NCI-H2196 (cell line): ENCODE measurements at regions not wholly inside any gene's neighbourhood (a gene's known extent, or its start where the extent isn't known, plus 50 kb on each side); places are given as distances from the start of the nearest gene placed in this dataset.

Experiments used
- DNase-seq: peaks from one replicate; lab custom pipeline; 2025; ENCODE audit not compliant: unreplicated experiment; lab: John Stamatoyannopoulos, UW

DNA sequence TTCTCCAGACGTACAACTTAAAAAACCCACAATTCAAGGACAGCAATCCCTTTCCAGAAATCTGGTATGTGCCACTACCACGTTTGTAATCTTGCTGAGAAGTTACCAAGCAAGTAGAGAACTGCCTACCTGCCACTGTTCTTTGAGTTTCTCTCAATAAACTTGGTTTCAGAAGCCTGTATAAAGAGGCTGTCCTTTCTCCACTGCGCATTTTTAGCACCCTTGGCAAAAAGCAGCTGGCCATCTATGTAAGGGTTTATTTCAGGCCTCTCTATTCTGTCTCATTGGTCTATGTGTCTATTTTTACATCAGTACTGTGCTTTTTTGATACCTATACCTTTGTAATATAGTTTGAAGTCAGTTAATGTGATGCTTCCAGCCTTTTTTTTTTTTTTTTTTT, 665.1 kb upstream of the BRINP3 start:
- DNase-seq: no peak

DNA sequence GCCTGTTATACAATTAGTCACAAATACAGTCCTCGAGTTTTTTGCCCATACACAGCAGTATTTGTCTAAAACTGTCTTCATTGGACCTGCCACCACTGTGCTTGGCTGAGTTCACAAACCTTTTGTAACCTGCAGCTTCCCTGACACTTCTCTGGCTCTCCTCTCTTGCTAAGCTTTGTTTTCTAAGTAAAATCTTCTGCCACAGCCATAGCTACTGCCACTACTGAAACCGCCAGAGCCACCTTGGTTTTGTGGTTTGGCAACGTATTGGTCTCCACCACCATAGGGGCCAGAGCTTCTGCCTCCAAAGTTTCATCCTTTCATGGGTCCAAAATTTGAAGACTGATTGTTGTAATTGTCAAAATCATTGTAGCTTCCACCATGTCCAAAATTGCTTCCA, 668.2 kb upstream of the BRINP3 start:
- DNase-seq: no peak

DNA sequence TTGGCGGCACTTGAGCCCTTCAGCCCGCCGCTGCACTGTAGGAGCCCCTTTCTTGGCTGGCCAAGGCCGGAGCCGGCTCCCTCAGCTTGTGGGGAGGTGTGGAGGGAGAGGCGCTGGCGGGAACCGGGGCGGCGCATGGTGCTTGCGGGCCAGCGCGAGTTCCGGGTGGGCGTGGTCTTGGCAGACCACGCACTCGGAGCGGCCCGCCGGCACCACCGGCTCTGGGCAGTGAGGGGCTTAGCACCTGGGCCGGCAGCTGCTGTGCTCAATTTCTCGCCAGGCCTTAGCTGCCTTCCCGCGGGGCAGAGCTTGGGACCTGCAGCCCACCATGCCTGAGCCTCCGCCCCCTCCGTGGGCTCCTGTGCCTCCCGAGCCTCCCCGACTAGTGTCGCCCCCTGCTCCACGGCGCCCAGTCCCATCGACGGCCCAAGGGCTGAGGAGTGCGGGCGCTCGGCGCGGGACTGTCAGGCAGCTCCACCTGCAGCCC, 673.7 kb upstream of the BRINP3 start:
- DNase-seq: no peak

DNA sequence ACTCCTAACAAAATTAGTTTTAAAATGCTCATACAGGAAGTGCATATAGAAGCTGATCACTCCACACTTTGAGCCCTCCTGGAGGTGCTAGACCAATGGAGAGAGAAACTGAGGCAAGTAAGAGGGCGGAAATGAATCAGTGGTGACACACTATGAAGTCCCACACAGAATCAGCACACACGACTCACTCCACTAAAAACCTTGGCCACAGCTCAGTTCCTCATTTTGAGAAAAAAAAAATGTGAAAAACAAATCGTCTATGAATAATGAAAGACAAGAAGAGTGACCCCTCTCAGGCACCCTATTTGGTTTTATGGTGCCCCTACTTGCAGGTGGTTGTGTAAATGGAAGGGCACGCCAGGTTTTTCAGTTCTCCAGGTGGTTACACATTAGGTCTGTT, 675.1 kb upstream of the BRINP3 start:
- DNase-seq: no peak

DNA sequence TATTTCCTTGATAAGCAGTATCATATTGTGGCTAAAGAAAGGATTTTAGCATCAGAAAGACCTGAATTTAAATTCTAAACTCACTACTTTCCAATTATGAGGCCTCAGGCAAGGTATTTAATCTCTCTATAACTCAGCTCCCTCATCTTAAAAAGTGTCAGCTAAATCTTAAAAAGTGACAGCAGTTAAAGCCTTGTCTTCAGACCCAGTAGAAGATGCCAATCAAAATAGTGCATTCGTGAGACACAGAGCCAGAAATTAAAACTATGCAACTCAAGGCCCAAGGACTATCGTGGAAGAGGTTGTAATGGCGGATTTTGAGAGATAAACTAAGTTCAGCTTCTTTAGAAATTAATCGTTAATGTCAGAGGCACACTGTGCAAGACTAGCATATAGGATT, 677.5 kb upstream of the BRINP3 start:
- no peak for DNase-seq

DNA sequence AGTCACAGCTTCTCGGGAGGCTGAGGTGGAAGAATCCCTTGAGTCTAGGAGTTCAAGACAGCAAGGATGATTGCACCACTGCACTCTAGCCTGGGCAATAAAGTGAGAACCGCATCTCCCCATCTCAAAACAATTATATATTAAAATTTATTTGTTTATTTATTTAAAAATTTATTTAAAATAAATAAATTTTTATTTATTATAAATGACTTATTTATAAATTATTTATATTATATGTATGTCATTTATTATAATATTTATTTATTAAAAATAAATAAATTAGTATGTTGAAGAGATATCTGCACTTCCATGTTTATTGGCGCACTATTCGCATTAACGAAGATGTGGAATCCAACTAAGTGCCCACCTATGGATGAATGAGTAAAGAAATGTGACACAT, 683.2 kb upstream of the BRINP3 start:
- no peak for DNase-seq

DNA sequence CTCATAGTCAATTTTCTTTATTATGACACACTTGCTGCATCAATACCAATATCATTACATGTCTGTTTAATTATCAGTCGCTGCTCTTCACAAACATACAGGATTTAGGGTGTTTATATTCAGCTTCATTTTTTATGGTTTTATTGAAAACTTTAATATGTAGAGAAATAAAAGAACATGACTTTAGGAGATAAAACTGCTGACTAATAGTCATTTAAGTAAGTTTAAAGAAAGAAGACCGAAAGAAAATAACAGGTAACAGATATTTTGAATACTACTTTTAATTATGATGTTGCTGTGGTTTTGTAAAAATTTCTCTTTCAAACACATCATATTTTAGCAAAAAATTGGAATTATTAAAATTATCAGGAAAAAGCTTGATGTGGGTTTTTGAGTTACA, 685.1 kb upstream of the BRINP3 start:
- DNase-seq: no peak

DNA sequence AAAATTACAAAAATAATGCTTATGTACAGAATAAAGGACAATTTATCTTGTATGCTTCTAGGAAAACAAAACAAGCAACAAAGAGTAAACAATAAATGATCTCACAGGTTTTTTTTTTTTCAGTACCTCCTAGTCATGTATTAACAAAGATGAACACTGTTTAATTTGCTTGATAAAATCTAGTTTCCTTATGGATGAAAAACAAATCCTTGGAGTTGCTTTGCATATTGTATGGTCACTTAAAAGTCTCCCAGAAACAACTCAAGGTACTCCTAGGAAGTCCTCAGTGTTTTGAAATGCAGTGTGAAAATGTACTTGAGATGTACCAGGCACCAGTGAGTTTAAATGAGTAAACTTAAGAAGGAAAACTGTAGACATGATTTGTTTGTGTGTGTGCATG, 686.0 kb upstream of the BRINP3 start:
- no peak for DNase-seq

DNA sequence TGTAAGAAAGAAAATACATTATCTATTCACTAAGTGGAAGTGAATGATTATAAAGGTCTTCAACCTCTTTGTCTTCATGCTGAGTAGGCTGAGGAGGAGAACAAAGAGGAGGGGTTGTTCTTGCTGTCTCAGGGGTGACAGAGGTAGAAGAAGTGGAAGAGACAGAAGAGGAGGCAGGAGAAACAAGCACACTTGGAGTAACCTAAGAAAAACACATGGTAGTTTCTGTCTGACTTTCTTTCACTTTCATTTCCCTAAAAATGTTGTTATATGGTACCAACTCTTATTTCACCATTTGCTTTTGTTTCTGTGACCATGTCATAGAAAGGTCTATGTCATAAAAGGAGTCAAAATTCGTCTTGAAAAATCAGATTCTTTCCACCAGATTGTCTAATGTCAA, 696.6 kb upstream of the BRINP3 start:
- DNase-seq: no peak

DNA sequence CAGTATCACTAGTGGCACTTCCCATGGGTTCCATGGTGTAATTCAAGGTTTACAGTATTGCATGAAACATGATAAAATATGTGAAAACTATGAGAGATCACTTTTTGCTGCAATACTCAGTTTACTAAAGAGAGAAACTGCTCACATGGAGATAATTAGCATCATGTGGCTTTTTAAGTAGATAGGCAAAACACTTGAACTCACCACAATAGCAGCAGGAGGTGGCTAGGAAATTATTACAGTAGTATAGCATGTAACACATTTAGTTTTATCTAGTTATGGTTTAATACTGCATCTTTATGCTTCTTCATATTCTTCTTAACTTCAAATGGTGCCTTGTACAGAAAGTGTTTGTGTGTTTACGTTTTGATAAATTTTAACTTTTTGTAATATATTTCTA, 698.5 kb upstream of the BRINP3 start:
- no peak for DNase-seq

DNA sequence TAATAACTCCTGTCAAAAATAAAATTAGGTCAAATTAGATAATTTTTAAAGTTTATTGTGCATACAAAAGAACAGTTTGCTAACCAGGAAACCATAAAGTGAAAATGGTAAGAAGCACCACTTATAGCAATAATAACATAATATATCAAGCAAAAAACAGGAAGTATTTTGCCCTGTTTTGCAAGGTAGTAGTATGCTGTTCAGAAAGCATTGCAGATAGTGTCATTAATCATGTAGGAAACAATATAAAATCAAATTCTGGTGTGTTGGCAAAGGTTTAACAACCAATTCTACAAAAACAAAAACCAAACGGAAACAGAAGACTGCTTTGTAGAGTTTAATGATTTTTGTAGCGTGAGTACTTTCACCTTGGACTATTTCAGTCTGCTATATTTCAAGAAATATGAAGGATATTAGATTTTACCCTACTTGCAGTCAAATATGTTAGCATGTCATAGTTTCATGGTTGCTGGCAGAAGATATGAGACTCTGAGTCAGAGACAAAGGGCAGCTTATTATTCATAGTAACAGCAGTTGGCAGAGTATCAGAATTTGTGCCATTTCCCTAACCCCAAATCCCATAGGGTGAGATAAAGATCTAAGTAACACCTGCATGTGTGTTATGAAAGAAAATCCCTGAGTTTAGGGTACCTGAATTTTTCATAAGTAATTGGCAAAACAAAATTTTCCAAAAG, 729.0 kb upstream of the BRINP3 start:
- DNase-seq: no peak

DNA sequence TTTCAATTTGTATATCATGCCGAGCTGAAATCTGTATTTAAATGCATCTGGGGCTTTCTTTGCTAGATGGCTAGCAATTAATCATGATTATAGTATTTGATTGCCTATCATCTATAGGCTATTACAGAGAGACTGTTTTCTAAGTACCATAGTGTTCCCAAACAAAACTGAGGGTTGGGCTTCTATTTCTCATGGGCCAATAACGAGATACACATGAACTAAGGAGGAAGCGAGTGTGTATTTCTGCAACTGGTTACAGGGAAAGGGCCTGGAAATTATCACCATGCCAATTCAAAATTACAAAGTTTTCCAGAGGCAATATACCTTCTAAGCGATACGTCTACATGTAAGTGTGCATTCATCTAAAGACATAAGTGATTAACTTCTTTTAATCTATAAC, 744.5 kb upstream of the BRINP3 start:
- no peak for DNase-seq

DNA sequence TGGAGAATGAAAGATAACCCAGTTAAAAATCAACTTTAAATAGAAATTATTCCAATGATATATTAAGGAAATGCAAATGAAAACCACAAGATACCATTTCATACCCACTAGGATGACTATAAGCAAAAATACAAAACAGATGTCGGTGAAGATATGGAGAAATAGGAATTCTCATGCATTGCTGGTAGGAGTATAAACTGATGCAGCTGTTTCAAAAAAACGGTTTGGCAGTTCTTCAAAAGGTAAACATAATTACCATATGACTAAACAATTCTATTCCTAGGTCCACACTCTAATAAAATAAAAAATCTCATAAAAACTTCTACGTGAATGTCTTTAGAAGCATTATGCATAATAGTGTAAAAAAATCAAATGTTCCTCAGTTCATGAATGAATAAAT, 763.3 kb upstream of the BRINP3 start:
- DNase-seq: no peak

DNA sequence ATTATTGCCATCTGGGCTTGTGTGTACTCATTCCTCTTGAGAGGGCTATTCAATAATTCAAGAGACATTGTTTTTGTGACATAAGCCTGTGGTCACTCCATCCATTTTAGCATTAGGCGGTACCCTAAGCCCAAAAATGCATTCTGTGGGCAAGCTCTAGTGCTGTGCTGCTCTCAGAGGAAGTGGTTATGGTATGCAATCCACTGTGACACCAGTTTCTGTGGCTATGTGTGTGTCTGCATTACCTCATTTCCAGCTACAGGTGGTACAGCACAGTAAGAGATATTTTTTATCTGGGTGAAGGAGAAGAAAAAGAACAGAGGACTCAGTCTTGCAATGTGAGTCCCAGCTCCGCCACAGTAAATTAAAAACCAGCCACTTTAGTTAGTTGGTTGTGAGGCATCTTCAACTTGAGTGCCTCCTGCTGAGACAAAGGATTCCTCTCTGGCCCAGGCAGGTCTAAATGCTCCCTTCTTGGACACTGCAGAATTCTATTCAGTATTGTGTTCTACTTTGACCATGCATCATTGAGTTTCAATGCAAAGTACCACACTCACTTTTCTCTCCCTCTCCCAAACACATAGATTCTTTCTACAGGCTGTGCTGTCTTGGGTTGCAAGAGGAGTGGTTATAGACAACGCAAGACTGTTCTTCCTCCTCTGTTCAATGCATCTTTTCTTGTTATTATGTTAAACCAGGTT, 777.8 kb upstream of the BRINP3 start:
- no peak for DNase-seq

DNA sequence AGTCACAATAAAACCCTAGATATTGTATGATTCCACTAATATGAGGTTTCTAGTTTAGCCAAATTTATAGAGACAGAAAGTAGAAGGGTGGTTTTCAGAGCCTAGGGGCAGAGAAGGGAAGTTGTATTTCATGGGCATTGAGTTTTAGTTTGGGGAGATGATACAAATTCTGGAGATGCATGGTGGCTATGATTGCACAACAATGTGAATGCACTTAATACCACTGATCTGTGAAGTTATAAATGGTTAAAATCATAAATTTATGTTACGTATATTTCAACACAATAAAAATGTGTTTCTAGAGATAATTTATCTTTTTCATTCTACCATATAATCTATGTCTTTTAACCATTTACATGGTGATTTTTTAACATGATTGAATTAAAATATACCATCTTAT, 779.3 kb upstream of the BRINP3 start:
- no peak for DNase-seq

DNA sequence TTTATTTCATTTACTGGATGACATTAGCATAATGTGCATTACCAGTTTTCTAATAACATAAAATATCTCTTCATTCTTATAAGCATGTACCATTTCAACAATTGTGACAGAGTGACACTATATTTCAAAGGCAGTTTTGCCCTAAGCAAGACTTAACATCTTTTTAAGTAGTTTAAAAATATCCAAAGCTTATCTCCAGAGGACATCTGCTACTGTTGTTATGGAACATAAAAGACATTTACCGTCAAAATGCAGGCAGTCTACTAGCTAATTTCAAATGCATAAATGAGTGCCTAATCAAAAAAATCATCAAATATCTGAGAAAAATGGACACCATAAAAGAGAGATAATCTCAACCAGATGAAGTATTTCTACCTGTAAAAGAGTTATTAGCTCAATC, 782.4 kb upstream of the BRINP3 start:
- no peak for DNase-seq

DNA sequence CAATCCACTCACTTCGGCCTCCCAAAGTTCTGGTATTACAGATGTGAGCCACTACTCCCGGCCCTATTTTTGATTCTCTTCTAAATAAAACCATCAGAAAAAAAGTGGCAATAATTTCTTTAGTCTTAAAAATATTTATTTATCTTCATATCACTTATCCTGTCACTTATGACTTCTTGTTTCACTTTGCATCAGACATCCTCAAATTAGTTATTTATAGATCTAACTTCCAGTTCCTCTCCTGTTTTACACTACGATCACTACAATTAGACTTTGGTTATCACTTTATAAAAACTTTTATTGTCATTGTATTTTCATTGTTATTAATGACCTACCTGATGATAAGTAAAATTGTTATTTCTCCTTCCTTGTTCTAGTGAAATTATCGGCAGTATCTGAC, 783.4 kb upstream of the BRINP3 start:
- no peak for DNase-seq

DNA sequence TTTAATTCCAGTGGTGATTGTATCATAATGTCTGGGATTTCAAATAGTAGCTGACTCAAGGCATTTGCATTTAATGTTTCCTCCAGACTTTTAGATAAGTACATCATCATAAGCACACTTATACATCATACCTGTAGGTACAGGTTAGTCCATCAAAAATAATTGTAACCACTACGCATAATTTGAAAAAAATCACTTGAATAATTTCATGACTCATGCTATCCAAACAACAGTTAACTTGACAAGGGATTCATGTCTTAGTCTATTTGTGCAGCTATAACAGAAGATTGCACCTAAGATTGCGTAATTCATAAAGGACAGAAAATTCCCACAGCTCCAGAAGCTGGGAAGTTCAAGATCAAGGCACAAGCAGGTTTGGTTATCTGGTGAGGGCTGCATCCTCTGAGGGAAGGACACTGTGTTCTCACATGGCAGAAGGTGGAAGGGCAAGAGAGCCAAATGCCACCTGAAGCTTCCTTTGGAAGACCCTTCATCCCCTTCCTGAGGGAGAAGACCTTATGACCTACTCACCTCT, 801.7 kb upstream of the BRINP3 start:
- DNase-seq: no peak

DNA sequence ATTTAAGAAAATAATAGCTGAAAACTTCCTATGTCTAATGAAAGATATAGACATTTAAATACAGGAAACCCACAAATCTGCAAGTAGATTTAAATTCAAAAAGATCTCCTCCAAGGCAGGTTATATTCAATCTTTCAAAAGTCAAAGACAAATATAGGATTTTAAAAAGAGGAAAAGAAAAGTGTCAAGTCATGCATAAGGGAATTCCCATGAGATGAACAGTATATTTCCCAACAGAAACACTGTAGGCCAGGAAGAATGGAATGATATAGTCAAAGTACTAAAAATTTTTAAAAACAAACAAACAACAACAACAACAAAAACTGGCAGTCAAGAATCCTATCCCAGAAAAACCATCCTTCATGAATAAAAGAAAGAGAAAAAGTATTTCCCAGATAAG, 806.5 kb upstream of the BRINP3 start:
- no peak for DNase-seq

DNA sequence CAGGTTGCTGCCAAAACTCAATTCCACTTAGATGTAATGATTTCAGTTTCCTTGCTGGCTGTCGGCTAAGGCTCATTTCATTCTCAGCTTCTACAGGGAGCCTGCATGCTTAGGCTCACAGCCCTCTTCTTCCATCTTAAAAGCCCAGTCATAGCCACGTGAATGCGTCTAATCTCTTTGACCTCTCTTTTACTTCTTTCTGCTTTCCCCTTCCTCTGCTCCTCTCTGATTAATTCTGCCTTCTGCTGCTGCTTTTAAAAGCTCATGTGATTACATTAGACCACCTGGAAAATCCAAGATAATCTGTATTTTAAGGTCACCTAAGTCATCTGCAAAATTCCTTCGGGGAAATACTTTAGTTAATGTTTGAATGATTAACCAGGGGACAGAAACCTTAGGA, 812.8 kb upstream of the BRINP3 start:
- DNase-seq: no peak

DNA sequence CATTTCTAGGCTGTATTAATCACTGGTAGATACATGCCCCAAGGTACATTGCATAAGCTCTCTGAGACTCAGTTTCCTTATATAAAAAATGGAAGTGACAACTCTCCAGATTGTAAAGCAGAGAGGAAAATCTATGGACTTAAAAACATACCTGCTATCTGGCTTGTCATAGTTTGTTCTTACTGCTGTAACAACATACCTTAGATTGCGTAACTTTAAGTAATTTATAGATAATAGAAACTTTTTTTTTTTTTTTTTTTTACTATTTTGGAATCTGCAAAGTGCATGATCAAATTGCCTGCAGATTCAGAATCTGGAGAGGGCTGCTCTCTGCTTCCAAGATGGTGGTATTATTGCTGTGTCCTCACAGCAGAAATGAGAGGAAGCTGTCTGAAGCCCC, 827.7 kb upstream of the BRINP3 start:
- DNase-seq: no peak

DNA sequence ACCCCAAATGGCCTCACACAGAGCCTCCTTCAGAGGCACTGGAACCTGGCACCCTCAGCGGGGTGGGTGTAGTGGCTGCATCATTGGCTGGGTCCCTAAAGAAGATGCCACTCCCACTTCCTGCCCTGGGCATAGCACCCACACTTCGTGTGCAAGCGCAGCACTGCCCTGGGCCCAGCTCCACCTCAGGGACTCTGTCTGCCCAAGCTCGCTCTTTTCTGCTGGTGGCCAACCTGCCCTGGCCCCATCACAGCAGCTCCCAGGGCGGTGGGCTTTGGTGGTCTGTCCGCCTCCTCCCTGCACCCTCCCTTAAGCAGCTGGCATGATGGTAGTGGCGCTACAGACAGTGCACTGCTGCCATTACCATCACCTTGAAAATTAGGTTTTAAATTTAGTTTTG, 829.3 kb upstream of the BRINP3 start:
- DNase-seq: no peak

DNA sequence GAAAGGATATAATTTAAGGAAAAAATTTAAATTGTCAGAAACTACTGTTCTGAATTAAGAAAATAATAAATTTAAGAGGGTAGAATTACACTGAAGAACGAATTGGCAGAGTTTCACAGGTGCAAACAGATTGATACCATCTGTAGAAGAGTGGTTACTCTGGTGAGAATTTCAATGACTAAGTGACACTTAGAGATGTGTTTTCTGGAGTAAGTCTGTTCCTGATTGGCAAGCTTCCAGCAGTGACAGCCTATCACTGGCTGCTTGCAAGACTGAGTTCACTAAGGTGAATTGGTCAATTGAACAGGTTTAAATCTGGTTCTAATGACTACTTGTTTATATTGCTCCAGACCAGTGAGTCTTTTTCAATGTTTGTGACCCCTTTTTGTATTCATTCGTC, 838.2 kb upstream of the RGS18 start:
- DNase-seq: no peak
